OCI-LY7 (cell line): ENCODE measurements at regions not wholly inside any gene's neighbourhood (a gene's known extent, or its start where the extent isn't known, plus 50 kb on each side); places are given as distances from the start of the nearest gene placed in this dataset.

Source experiments
- BruUV-seq: library from RNA; stranded (reverse); fragments of 400-500 nt; replicated peaks from 2 replicates; lab custom pipeline; 2021; lab: Mats Ljungman, UMichigan
- CTCF ChIA-PET: fragments of 300-600 bp; sonication (Branson Sonifier 250); formaldehyde crosslinking; loops from one replicate; lab custom pipeline; 2022; ENCODE audit warnings: antibody characterized with exemption; ENCODE audit not compliant: unreplicated experiment; lab: Charles Lee
- POLR2A ChIA-PET: fragments of 300-600 bp; sonication (Branson Sonifier 250); formaldehyde crosslinking; loops from one replicate; lab custom pipeline; 2022; ENCODE audit warnings: antibody characterized with exemption; lab: Charles Lee
- DNase-seq: peaks from one replicate; pipeline ENCODE4 v3.0.0-alpha.2; 2015; ENCODE audit warnings: low spot score
- H2AFZ ChIP-seq: fragments of 200-600 bp; sonication (generic), shearing (Covaris generic); 2 replicates; pipeline ENCODE4 v1.6.1; 2014; ENCODE audit warnings: mild to moderate bottlenecking, antibody characterized with exemption, low read length, moderate library complexity
- H3K27ac ChIP-seq: fragments of 200-600 bp; sonication (generic); 2 replicates; pipeline ENCODE4 v1.5.1; 2014; ENCODE audit warnings: mixed run types, low read depth, mild to moderate bottlenecking, moderate library complexity, low read length, inconsistent platforms; ENCODE audit not compliant: poor library complexity, severe bottlenecking
- H3K36me3 ChIP-seq: fragments of 200-600 bp; sonication (generic); 2 replicates; pipeline ENCODE4 v1.6.1; 2014; ENCODE audit warnings: mild to moderate bottlenecking, antibody characterized with exemption, low read length, moderate library complexity, mixed read lengths; ENCODE audit not compliant: insufficient read depth
- H3K4me1 ChIP-seq: fragments of 200-600 bp; sonication (generic); 2 replicates; pipeline ENCODE4 v1.5.1; 2014; ENCODE audit warnings: mild to moderate bottlenecking, low read length; ENCODE audit not compliant: insufficient read depth, poor library complexity, severe bottlenecking
- H3K4me2 ChIP-seq: fragments of 200-600 bp; sonication (generic); 2 replicates; pipeline ENCODE4 v1.6.1; 2014; ENCODE audit warnings: mild to moderate bottlenecking, low read length
- H3K4me3 ChIP-seq: fragments of 200-600 bp; sonication (generic); 2 replicates; pipeline ENCODE4 v1.5.1; 2014; ENCODE audit warnings: mild to moderate bottlenecking, low read depth, low read length; ENCODE audit not compliant: poor library complexity, severe bottlenecking
- H3K79me2 ChIP-seq: fragments of 200-600 bp; sonication (generic); 2 replicates; pipeline ENCODE4 v1.6.1; 2016; ENCODE audit warnings: low read depth, mild to moderate bottlenecking, low read length, moderate library complexity, mixed read lengths; ENCODE audit not compliant: insufficient read depth
- H3K9me2 ChIP-seq: fragments of 200-600 bp; sonication (generic); 2 replicates; pipeline ENCODE4 v1.6.1; 2016; ENCODE audit warnings: mild to moderate bottlenecking, low read length, mixed read lengths; ENCODE audit not compliant: insufficient read depth
- H3K9me3 ChIP-seq: fragments of 200-600 bp; sonication (generic); 2 replicates; pipeline ENCODE4 v1.6.1; 2014; ENCODE audit warnings: mild to moderate bottlenecking, mixed run types, low read length, mixed read lengths
- H4K20me1 ChIP-seq: fragments of 200-600 bp; sonication (generic); 2 replicates; pipeline ENCODE4 v1.6.1; 2014; ENCODE audit warnings: mild to moderate bottlenecking, antibody characterized with exemption, low read length, moderate library complexity, mixed read lengths; ENCODE audit not compliant: insufficient read depth
- EZH2phosphoT487 ChIP-seq: fragments of 200-600 bp; sonication (generic); IDR thresholded peaks from 2 replicates; pipeline ENCODE4 v1.6.1; 2018; ENCODE audit warnings: low read depth, borderline replicate concordance, mild to moderate bottlenecking, mixed run types, antibody characterized with exemption, low read length, moderate library complexity, mixed read lengths
- intact Hi-C: fragments of 100-400 bp; cut with micrococcal nuclease; formaldehyde crosslinking; loops from one replicate; pipeline ENCODE4 v1.10.0; 2022; ENCODE audit not compliant: unreplicated experiment
- TF ChIP-seq, protein P1 (sequence below): fragments of 200-600 bp; sonication (generic); conservative IDR thresholded peaks from 2 replicates; pipeline ENCODE4 v1.5.1; 2014; ENCODE audit warnings: mild to moderate bottlenecking, antibody characterized with exemption, low read length, moderate library complexity, mixed read lengths

DNA sequence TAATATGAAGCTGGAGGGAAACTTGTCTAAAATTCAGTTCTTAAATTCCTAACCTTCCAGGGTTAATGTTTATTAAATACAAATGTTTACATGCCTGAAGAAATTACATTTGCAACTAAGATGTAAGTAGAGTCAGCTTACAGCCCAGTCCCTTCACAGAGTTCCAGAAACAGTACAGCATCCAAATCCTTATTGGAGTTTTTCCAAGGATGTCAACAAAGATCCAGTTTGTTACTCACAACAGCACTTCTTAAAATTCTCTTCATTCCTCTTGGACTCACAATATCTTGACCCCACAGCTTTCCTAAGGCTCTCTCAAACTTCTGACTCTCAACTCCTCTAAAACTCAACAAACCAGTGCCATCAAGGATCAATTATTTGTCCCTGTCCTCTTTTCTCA, 50.1 kb upstream of the RWDD3 start:
- TF ChIP-seq, protein P1, sequence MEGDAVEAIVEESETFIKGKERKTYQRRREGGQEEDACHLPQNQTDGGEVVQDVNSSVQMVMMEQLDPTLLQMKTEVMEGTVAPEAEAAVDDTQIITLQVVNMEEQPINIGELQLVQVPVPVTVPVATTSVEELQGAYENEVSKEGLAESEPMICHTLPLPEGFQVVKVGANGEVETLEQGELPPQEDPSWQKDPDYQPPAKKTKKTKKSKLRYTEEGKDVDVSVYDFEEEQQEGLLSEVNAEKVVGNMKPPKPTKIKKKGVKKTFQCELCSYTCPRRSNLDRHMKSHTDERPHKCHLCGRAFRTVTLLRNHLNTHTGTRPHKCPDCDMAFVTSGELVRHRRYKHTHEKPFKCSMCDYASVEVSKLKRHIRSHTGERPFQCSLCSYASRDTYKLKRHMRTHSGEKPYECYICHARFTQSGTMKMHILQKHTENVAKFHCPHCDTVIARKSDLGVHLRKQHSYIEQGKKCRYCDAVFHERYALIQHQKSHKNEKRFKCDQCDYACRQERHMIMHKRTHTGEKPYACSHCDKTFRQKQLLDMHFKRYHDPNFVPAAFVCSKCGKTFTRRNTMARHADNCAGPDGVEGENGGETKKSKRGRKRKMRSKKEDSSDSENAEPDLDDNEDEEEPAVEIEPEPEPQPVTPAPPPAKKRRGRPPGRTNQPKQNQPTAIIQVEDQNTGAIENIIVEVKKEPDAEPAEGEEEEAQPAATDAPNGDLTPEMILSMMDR, result no peak
- TF ChIP-seq EZH2phosphoT487, result no peak

More for the DNA sequence above, 50.1 kb upstream of the RWDD3 start:
- POLR2A ChIA-PET, result interaction anchor here (0.7 kb wide), 1 partner anchor 29 kb away, joined by 3 read pairs; no protein-coding TSS in a partner anchor
- intact Hi-C loops, result no loop called here
- H3K9me3 ChIP-seq, result no peaks in the 10 kb centered on the region
- no peak overlapping the region for H2AFZ ChIP-seq
- H4K20me1 ChIP-seq, result no peaks in the 10 kb centered on the region
- no peak overlapping the region for H3K4me2 ChIP-seq
- no peaks in the 10 kb centered on the region for H3K79me2 ChIP-seq
- CTCF ChIA-PET, result no interaction called here
- no peak overlapping the region for H3K4me3 ChIP-seq
- no peak overlapping the region for H3K27ac ChIP-seq
- DNase-seq, result no peak
- H3K36me3 ChIP-seq, result no peaks in the 10 kb centered on the region
- H3K4me1 ChIP-seq, result no peaks in the 10 kb centered on the region
- no peaks in the 10 kb centered on the region for H3K9me2 ChIP-seq
- no TSS peak for BruUV-seq
